ENCODE measurements at regions not wholly inside any gene's neighbourhood (a gene's known extent, or its start where the extent isn't known, plus 50 kb on each side); places are given as distances from the start of the nearest gene placed in this dataset.

DNA sequence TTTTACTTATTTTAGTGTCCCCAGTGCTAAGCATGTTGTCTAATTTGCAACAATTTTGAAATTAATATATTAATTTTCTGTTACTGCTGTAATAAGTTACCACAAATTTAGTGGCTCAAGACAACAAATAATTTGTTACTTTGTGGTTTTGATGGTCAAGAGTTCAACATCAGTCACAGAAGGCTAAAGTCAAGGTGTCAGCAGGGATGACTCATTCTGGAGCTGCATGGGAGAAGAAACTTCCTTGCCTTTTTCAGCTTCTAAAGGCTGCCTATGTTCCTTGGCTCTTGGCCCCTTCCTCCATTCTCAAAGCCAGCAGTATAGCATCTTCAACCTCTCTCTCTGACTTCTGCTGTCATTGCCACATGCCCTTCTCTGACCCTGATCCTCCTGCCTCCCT lies 271.8 kb downstream of the HLX start:
- no peak for ATAC-seq
- TF ChIP-seq ESRRG (CRISPR knock-in tag; IDR thresholded peaks at IDR 0.05) (no peak), ZNF70 (CRISPR knock-in tag; IDR thresholded peaks at IDR 0.05) (no peak), TCF4 (CRISPR knock-in tag; IDR thresholded peaks at IDR 0.05; ENCODE audit: borderline replicate concordance) (no peak), BACH2 (CRISPR knock-in tag; IDR thresholded peaks at IDR 0.05; ENCODE audit: borderline replicate concordance) (no peak), ISL1 (CRISPR knock-in tag; IDR thresholded peaks at IDR 0.05) (no peak), ZC3H10 (CRISPR knock-in tag; IDR thresholded peaks at IDR 0.05) (no peak), GLIS3 (CRISPR knock-in tag; IDR thresholded peaks at IDR 0.05) (no peak), TOX (CRISPR knock-in tag; IDR thresholded peaks at IDR 0.05; ENCODE audit: borderline replicate concordance) (no peak), ZNF8 (CRISPR knock-in tag; IDR thresholded peaks at IDR 0.05) (no peak), RARB (CRISPR knock-in tag; IDR thresholded peaks at IDR 0.05) (no peak), ZFP3 (CRISPR knock-in tag; IDR thresholded peaks at IDR 0.05) (no peak), ZNF565 (CRISPR knock-in tag; conservative IDR thresholded peaks at IDR 0.05; ENCODE audit: low read depth) (no peak), PPARA (CRISPR knock-in tag; IDR thresholded peaks at IDR 0.05; ENCODE audit: borderline replicate concordance) (no peak), CSDC2 (CRISPR knock-in tag; IDR thresholded peaks at IDR 0.05) (no peak), ARNTL (CRISPR knock-in tag; IDR thresholded peaks at IDR 0.05; ENCODE audit: borderline replicate concordance, low read depth) (no peak)
- TF ChIP-seq, protein P1, sequence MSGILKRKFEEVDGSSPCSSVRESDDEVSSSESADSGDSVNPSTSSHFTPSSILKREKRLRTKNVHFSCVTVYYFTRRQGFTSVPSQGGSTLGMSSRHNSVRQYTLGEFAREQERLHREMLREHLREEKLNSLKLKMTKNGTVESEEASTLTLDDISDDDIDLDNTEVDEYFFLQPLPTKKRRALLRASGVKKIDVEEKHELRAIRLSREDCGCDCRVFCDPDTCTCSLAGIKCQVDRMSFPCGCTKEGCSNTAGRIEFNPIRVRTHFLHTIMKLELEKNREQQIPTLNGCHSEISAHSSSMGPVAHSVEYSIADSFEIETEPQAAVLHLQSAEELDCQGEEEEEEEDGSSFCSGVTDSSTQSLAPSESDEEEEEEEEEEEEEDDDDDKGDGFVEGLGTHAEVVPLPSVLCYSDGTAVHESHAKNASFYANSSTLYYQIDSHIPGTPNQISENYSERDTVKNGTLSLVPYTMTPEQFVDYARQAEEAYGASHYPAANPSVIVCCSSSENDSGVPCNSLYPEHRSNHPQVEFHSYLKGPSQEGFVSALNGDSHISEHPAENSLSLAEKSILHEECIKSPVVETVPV (CRISPR knock-in tag; IDR thresholded peaks at IDR 0.05), result no peak
- TF ChIP-seq, protein P2, sequence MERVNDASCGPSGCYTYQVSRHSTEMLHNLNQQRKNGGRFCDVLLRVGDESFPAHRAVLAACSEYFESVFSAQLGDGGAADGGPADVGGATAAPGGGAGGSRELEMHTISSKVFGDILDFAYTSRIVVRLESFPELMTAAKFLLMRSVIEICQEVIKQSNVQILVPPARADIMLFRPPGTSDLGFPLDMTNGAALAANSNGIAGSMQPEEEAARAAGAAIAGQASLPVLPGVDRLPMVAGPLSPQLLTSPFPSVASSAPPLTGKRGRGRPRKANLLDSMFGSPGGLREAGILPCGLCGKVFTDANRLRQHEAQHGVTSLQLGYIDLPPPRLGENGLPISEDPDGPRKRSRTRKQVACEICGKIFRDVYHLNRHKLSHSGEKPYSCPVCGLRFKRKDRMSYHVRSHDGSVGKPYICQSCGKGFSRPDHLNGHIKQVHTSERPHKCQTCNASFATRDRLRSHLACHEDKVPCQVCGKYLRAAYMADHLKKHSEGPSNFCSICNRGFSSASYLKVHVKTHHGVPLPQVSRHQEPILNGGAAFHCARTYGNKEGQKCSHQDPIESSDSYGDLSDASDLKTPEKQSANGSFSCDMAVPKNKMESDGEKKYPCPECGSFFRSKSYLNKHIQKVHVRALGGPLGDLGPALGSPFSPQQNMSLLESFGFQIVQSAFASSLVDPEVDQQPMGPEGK (CRISPR knock-in tag; IDR thresholded peaks at IDR 0.05; ENCODE audit: borderline replicate concordance), result no peak
- TF ChIP-seq, protein P3, sequence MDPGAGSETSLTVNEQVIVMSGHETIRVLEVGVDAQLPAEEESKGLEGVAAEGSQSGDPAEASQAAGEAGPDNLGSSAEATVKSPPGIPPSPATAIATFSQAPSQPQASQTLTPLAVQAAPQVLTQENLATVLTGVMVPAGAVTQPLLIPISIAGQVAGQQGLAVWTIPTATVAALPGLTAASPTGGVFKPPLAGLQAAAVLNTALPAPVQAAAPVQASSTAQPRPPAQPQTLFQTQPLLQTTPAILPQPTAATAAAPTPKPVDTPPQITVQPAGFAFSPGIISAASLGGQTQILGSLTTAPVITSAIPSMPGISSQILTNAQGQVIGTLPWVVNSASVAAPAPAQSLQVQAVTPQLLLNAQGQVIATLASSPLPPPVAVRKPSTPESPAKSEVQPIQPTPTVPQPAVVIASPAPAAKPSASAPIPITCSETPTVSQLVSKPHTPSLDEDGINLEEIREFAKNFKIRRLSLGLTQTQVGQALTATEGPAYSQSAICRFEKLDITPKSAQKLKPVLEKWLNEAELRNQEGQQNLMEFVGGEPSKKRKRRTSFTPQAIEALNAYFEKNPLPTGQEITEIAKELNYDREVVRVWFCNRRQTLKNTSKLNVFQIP (CRISPR knock-in tag; IDR thresholded peaks at IDR 0.05; ENCODE audit: borderline replicate concordance, low read depth), result no peak
- TF ChIP-seq, protein P4, sequence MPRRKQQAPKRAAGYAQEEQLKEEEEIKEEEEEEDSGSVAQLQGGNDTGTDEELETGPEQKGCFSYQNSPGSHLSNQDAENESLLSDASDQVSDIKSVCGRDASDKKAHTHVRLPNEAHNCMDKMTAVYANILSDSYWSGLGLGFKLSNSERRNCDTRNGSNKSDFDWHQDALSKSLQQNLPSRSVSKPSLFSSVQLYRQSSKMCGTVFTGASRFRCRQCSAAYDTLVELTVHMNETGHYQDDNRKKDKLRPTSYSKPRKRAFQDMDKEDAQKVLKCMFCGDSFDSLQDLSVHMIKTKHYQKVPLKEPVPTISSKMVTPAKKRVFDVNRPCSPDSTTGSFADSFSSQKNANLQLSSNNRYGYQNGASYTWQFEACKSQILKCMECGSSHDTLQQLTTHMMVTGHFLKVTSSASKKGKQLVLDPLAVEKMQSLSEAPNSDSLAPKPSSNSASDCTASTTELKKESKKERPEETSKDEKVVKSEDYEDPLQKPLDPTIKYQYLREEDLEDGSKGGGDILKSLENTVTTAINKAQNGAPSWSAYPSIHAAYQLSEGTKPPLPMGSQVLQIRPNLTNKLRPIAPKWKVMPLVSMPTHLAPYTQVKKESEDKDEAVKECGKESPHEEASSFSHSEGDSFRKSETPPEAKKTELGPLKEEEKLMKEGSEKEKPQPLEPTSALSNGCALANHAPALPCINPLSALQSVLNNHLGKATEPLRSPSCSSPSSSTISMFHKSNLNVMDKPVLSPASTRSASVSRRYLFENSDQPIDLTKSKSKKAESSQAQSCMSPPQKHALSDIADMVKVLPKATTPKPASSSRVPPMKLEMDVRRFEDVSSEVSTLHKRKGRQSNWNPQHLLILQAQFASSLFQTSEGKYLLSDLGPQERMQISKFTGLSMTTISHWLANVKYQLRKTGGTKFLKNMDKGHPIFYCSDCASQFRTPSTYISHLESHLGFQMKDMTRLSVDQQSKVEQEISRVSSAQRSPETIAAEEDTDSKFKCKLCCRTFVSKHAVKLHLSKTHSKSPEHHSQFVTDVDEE (CRISPR knock-in tag; IDR thresholded peaks at IDR 0.05), result no peak

DNA sequence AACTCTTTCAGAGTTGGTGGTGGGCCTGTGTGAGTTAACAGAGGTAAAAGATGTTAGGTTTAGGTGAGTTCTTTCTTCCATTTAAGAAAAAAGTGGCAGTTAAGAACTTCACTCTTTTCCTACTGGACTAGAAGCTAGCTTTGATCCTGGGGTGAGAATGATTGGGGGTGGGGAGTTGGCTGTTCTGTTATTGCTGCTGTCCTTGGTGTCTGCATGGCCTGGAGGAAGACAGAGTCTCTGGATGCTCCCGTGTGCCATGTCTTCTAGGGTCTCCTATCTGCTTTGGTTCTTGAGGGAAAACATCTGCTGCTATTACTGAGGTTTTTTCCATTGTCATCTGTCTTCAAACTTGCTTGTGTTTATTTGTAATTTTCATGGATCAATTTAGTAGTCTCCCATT lies 275.7 kb downstream of the HLX start:
- no peak for ATAC-seq

More for the DNA sequence above, 275.7 kb downstream of the HLX start:
- TF ChIP-seq, protein P2 (CRISPR knock-in tag; IDR thresholded peaks at IDR 0.05; ENCODE audit: borderline replicate concordance), result no peak
- no peak for TF ChIP-seq RARB (CRISPR knock-in tag; IDR thresholded peaks at IDR 0.05)
- no peak for TF ChIP-seq ZFP3 (CRISPR knock-in tag; IDR thresholded peaks at IDR 0.05)
- TF ChIP-seq ZNF70 (CRISPR knock-in tag; IDR thresholded peaks at IDR 0.05), result no peak
